ENCODE measurements at regions not wholly inside any gene's neighbourhood (a gene's known extent, or its start where the extent isn't known, plus 50 kb on each side); places are given as distances from the start of the nearest gene placed in this dataset.

DNA sequence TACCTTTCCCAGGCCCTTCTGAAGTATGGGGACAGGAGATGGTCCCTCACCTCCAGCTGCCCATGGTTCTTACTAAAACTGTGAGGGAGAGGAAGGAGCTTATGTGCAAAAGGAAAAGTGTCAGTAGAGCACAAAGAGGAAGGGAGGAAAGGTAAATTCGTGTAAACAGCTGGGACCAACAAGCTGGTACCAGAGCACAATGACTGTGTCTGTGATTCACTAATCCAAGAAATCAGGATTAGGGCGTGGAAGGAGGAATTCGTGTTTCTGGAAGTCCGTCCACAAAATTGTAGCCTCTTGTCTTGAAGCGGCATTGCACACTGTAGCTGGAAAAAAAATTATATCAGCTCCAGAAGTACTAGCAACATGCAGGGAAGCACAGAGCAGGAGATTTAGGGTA, 129.0 kb upstream of the RREB1 start:
- no peak for TF ChIP-seq POLR2A (IDR thresholded peaks at IDR 0.05)
- TF ChIP-seq, protein P1, sequence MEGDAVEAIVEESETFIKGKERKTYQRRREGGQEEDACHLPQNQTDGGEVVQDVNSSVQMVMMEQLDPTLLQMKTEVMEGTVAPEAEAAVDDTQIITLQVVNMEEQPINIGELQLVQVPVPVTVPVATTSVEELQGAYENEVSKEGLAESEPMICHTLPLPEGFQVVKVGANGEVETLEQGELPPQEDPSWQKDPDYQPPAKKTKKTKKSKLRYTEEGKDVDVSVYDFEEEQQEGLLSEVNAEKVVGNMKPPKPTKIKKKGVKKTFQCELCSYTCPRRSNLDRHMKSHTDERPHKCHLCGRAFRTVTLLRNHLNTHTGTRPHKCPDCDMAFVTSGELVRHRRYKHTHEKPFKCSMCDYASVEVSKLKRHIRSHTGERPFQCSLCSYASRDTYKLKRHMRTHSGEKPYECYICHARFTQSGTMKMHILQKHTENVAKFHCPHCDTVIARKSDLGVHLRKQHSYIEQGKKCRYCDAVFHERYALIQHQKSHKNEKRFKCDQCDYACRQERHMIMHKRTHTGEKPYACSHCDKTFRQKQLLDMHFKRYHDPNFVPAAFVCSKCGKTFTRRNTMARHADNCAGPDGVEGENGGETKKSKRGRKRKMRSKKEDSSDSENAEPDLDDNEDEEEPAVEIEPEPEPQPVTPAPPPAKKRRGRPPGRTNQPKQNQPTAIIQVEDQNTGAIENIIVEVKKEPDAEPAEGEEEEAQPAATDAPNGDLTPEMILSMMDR (IDR thresholded peaks at IDR 0.05) = no peak

Data from body of pancreas (tissue), 4 donors.